ENCODE measurements at regions not wholly inside any gene's neighbourhood (a gene's known extent, or its start where the extent isn't known, plus 50 kb on each side); places are given as distances from the start of the nearest gene placed in this dataset.

DNA sequence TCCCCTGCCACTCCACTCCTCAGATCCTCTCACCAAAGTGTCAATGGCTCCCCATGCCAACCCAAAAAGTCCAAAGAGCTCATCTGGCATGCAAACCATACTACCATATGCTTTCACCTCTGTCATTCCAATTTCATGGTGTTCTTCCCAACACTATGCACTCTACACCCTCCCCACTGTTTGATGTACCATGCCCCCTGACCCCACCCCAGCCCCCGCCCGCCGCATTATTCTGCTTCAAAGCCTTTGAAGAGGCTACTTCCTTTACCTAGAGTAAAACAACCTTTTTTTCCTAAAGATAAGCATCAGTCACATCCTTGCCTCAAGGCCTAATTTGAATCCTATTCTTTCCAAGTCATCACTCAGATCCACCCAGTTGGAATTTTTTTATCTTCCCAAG, 226.3 kb downstream of the DEPDC1B start:
- TF ChIP-seq, protein P1, sequence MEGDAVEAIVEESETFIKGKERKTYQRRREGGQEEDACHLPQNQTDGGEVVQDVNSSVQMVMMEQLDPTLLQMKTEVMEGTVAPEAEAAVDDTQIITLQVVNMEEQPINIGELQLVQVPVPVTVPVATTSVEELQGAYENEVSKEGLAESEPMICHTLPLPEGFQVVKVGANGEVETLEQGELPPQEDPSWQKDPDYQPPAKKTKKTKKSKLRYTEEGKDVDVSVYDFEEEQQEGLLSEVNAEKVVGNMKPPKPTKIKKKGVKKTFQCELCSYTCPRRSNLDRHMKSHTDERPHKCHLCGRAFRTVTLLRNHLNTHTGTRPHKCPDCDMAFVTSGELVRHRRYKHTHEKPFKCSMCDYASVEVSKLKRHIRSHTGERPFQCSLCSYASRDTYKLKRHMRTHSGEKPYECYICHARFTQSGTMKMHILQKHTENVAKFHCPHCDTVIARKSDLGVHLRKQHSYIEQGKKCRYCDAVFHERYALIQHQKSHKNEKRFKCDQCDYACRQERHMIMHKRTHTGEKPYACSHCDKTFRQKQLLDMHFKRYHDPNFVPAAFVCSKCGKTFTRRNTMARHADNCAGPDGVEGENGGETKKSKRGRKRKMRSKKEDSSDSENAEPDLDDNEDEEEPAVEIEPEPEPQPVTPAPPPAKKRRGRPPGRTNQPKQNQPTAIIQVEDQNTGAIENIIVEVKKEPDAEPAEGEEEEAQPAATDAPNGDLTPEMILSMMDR (IDR thresholded peaks at IDR 0.05), result no peak
- TF ChIP-seq EP300 (IDR thresholded peaks at IDR 0.05), result no peak

Measured in suprapubic skin (tissue), 3 donors.